ENCODE measurements at regions not wholly inside any gene's neighbourhood (a gene's known extent, or its start where the extent isn't known, plus 50 kb on each side); places are given as distances from the start of the nearest gene placed in this dataset.

DNA sequence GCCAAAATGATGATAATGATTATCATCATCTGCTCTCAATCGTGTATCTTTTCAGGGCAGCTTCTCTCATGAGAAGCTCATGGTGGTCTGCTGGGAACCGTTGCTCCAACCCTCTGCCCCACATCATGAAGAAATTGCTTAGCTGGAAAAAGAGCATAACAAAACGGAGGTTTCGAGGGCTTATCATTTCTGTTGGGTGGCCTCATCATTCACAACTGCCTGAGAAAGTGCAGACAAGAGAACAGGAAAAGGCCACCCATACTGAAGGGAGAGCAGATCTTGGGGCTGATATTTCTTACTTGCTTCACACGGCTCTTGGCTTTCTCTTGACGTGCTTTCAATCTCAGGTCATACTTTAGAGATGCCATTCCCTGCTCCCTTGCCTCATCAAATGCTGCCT lies 471.6 kb downstream of the CD83 start:
- intact Hi-C loops (cut with micrococcal nuclease; ENCODE audit: unreplicated experiment) (no loop called here), in situ Hi-C loops (cut with HindIII; ENCODE audit: extremely low pct_ligation_motif_present, low pct_unique_long_range_greater_than_20kb) (no loop called here)
- ChIA-PET POLR2A (no interaction called here), CTCF (ENCODE audit: low intra/inter-chr PET ratio, low total read pairs) (no interaction called here)
- FAIRE-seq (no peak), ATAC-seq (no peak), DNase-seq (ENCODE audit: low spot score) (no peak)
- 25% methylated on average over 6 of the region's 6 CpGs for WGBS (ENCODE audit: low lambda C conversion rate)
- no peak overlapping the region for H2AFZ ChIP-seq (ENCODE audit: low read length)
- no peaks in the 10 kb centered on the region for H3K36me3 ChIP-seq (replicated peaks in 1 of 2; ENCODE audit: control insufficient read depth in 1 of 2, insufficient read depth in 2 of 2, low read length in 2 of 2)
- no peaks in the 10 kb centered on the region for H4K20me1 ChIP-seq (ENCODE audit: insufficient read depth, low read length)
- H3K79me2 ChIP-seq (ENCODE audit: insufficient read depth, low read length) = no peaks in the 10 kb centered on the region
- no peaks in the 10 kb centered on the region for H3K9me3 ChIP-seq (ENCODE audit: low read length)
- H3K9ac ChIP-seq (ENCODE audit: insufficient read depth, low read depth, low read length) = no peak overlapping the region
- no peaks in the 10 kb centered on the region for H3K27me3 ChIP-seq (ENCODE audit: control insufficient read depth in 1 of 2, insufficient read depth in 2 of 2, low read length in 2 of 2)
- TF ChIP-seq, protein P1, sequence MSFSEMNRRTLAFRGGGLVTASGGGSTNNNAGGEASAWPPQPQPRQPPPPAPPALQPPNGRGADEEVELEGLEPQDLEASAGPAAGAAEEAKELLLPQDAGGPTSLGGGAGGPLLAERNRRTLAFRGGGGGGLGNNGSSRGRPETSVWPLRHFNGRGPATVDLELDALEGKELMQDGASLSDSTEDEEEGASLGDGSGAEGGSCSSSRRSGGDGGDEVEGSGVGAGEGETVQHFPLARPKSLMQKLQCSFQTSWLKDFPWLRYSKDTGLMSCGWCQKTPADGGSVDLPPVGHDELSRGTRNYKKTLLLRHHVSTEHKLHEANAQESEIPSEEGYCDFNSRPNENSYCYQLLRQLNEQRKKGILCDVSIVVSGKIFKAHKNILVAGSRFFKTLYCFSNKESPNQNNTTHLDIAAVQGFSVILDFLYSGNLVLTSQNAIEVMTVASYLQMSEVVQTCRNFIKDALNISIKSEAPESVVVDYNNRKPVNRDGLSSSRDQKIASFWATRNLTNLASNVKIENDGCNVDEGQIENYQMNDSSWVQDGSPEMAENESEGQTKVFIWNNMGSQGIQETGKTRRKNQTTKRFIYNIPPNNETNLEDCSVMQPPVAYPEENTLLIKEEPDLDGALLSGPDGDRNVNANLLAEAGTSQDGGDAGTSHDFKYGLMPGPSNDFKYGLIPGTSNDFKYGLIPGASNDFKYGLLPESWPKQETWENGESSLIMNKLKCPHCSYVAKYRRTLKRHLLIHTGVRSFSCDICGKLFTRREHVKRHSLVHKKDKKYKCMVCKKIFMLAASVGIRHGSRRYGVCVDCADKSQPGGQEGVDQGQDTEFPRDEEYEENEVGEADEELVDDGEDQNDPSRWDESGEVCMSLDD (CRISPR knock-in tag; IDR thresholded peaks at IDR 0.05; ENCODE audit: borderline replicate concordance) = no peak
- no peak for TF ChIP-seq ZNF720 (CRISPR knock-in tag; IDR thresholded peaks at IDR 0.05)
- no peak overlapping the region for H3K4me2 ChIP-seq (ENCODE audit: low read depth, low read length)
- no peak overlapping the region for H3K27ac ChIP-seq (ENCODE audit: extremely low read length, insufficient read depth, low read length)
- no peak overlapping the region for H3K4me3 ChIP-seq (replicated peaks in 1 of 3; ENCODE audit: insufficient read depth in 1 of 3, low read depth in 2 of 3, low read length in 3 of 3)
- no peaks in the 10 kb centered on the region for H3K4me1 ChIP-seq (ENCODE audit: insufficient read depth, low read length)
- BruUV-seq (replicated peaks) = no TSS peak

DNA sequence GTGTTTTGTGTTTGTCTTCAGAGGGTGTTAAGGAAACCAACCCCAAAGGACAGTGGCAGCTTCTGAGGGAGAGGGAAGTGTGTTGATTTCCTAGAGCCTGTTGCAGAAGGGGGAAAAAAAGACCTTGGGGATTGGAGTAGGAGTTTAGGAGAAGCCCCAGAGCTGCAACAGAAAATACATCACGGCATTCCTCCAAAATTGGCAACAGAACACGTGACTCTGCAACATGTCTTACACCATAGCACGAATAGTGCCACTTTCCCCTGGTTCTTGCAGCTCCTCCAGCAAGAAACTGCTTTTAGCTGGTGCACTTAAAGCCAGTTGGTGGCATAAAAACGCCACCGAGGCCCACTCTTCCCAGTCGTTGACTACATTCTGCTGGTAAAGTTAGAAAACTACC lies 473.0 kb downstream of the CD83 start:
- H3K9me3 ChIP-seq (ENCODE audit: low read length) = no peaks in the 10 kb centered on the region
- no peak overlapping the region for H3K27ac ChIP-seq (ENCODE audit: extremely low read length, insufficient read depth, low read length)
- no peaks in the 10 kb centered on the region for H3K27me3 ChIP-seq (ENCODE audit: control insufficient read depth in 1 of 2, insufficient read depth in 2 of 2, low read length in 2 of 2)
- 18% methylated on average over 6 of the region's 6 CpGs for WGBS (ENCODE audit: low lambda C conversion rate)
- H3K4me3 ChIP-seq (replicated peaks in 1 of 3; ENCODE audit: insufficient read depth in 1 of 3, low read depth in 2 of 3, low read length in 3 of 3) = no peak overlapping the region
- BruUV-seq (replicated peaks) = no TSS peak
- H3K4me1 ChIP-seq (ENCODE audit: insufficient read depth, low read length) = no peaks in the 10 kb centered on the region
- no peak for TF ChIP-seq ASH2L (IDR thresholded peaks at IDR 0.05; ENCODE audit: insufficient read length, low read depth, low read length)
- TF ChIP-seq ATRX (CRISPR knock-in tag; IDR thresholded peaks at IDR 0.05; ENCODE audit: borderline replicate concordance) = no peak
- no peak for TF ChIP-seq ZNF878 (CRISPR knock-in tag; IDR thresholded peaks at IDR 0.05)
- no peak for TF ChIP-seq ZNF468 (CRISPR knock-in tag; IDR thresholded peaks at IDR 0.05)
- TF ChIP-seq, protein P2, sequence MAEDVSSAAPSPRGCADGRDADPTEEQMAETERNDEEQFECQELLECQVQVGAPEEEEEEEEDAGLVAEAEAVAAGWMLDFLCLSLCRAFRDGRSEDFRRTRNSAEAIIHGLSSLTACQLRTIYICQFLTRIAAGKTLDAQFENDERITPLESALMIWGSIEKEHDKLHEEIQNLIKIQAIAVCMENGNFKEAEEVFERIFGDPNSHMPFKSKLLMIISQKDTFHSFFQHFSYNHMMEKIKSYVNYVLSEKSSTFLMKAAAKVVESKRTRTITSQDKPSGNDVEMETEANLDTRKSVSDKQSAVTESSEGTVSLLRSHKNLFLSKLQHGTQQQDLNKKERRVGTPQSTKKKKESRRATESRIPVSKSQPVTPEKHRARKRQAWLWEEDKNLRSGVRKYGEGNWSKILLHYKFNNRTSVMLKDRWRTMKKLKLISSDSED (CRISPR knock-in tag; IDR thresholded peaks at IDR 0.05) = no peak
- no peak for TF ChIP-seq SSRP1 (CRISPR knock-in tag; IDR thresholded peaks at IDR 0.05)
- no peak for TF ChIP-seq ZFX (CRISPR knock-in tag; IDR thresholded peaks at IDR 0.05; ENCODE audit: low read depth)
- TF ChIP-seq U2AF2 (IDR thresholded peaks at IDR 0.05; ENCODE audit: low read depth, low read length) = no peak
- TF ChIP-seq KDM5B (CRISPR knock-in tag; IDR thresholded peaks at IDR 0.05; ENCODE audit: borderline replicate concordance) = no peak
- no peak for TF ChIP-seq ZBTB21 (CRISPR knock-in tag; IDR thresholded peaks at IDR 0.05)
- no peaks in the 10 kb centered on the region for H3K79me2 ChIP-seq (ENCODE audit: insufficient read depth, low read length)
- H2AFZ ChIP-seq (ENCODE audit: low read length) = no peak overlapping the region
- CTCF ChIA-PET (ENCODE audit: low intra/inter-chr PET ratio, low total read pairs) = no interaction called here
- no peaks in the 10 kb centered on the region for H4K20me1 ChIP-seq (ENCODE audit: insufficient read depth, low read length)
- in situ Hi-C loops (cut with HindIII; ENCODE audit: extremely low pct_ligation_motif_present, low pct_unique_long_range_greater_than_20kb) = no loop called here
- no peaks in the 10 kb centered on the region for H3K36me3 ChIP-seq (replicated peaks in 1 of 2; ENCODE audit: control insufficient read depth in 1 of 2, insufficient read depth in 2 of 2, low read length in 2 of 2)
- DNase-seq (ENCODE audit: low spot score) (no peak), ATAC-seq (no peak), FAIRE-seq (no peak)
- intact Hi-C loops (cut with micrococcal nuclease; ENCODE audit: unreplicated experiment) = no loop called here
- POLR2A ChIA-PET = no interaction called here
- H3K9ac ChIP-seq (ENCODE audit: insufficient read depth, low read depth, low read length) = no peak overlapping the region
- no peak overlapping the region for H3K4me2 ChIP-seq (ENCODE audit: low read depth, low read length)

Measured in HepG2 (cell line).